ENCODE measurements at regions not wholly inside any gene's neighbourhood (a gene's known extent, or its start where the extent isn't known, plus 50 kb on each side); places are given as distances from the start of the nearest gene placed in this dataset.

DNA sequence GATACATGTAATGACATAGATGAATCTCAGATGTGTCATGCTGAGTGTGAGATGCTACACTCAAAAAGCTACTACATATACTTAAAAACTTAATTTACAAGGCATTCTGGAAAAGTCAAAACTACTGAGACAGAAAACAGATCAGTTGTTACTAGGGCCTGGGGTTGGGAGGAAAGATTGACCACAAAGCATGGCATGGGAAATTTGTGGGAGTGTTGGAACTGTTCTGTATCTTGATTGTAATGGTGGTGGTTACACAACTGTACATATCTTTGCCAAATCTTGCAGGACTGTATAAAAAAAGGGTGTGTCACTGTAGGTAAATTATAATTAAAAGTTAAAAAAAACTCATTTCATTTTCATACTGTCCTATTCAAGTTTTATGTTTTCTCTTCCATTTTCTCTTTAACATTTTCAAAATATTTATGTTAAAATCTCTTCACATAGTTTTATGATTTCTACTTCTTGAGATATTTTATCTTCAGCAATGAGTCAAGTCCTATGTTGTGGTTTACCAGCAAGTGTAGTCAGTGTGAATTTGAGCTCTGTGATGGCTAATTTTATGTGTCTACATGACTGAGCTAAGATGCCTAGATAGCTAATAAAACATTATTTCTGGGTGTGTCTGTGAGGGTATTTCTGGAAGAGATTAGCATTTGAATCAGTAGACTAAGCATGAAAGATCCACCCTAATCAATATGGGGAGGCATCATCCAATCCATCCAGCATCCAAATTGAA lies 58.6 kb upstream of the VRK2 start:
- no peak for DNase-seq

DNA sequence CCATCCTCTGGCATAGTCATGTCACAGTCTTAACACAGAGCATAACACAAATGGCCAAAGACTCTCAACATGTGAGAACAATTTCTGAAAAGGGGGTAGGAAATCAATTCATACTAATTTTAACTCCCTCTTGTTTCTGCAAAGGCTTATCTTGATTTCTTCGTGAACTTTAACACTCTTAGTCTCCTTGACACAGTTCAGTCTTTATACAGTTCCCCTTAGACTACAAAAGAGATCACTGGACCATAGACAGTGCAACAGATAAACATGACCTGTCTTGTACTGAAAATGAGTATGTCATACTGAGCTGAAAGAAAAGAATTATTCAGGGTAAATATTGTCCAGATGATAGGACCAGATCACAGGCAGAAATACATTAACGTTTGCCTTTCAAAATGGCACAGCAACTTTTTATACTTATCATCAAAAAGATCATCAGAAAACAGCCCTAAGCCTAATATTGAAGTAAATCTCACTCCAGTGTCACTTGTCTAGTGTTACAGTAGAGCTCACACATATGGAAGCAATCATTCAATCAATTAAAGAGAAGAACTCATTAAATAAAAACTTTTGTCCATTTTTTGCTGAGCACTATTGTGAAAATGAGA lies 56.4 kb upstream of the VRK2 start:
- DNase-seq, result no peak
